ENCODE measurements at regions not wholly inside any gene's neighbourhood (a gene's known extent, or its start where the extent isn't known, plus 50 kb on each side); places are given as distances from the start of the nearest gene placed in this dataset.

DNA sequence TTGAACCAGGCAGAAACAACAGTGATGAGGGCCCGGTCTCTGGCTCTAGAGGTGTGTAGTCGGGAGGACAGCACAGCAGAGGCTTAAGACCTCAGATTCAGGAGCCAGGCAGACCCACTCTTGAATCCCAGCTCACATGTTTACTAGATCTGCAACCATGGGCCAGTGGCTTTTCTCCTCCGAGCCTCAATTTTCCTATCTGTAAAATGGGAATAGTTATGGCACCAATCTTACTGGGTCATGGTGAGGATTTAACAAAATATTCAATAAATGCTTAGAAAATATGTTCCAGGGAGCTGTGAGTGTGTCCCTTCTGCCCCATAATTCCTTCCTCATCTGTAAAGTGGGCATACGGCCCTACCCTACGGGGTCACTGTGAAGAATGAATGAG, 506.9 kb downstream of the SHQ1 start:
- no peak for DNase-seq (ENCODE audit: low spot score)

DNA sequence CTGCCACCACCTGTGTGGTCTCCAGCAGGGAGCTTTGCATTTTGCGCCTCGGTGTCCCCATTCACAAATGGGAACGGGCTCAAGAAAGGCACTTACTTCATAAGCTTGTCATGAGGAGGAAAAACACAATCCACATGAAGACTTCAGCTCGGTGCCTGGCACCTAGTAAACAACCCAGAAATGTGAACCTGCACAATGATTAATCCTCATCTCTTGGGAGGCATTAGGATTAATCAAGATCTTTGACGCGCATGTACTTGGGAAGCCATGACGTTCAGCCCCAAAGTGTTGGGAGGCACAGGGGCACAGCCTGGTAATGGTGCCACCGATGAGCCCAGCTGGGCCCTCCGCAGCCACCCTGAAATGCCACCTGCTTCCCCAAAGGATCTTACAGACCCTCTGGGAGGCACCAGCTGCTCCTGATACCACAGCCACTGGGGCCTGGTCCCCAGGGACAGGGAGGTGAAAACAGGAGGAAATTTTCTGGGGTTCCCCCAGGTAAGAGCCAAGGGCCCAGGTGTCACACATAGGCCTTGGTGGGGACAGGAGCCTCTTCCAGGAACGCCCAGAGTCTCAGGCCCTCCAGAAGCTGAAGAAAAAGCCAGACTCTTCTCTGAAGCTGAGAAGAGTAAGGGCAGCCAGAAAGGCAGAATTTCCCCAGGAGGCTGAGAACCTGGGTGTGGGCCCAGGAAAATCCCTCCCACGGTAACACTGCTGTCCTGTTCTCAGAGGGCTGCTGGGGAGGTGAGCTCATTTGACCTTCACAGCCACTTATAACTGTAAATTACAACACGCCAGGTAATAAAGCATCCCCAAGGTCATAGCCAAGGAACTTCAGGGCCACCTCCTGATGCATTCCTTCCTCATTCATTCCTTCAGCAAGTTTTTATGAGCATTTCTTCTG, 507.5 kb downstream of the SHQ1 start:
- no peak for DNase-seq (ENCODE audit: low spot score)

DNA sequence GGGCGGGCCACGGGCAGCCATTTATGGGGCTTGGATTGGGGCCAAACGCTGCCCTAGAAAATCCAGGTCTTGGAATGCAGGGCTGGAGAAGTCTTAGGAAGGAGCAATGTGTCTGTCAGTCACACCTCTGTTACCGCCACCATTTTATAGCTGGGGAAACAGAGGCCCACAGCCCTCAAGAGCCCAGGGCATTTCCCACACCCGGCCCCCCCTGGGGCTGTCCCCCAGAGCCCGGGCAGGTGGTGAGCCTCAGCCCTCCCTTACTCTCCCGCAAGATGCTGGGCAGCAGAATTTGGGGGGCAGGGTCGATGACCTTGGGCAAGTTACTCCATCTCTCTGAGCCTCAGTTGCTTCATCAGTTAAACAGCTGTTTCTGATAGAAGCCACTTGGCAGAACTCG, 508.2 kb downstream of the SHQ1 start:
- no peak for DNase-seq (ENCODE audit: low spot score)

DNA sequence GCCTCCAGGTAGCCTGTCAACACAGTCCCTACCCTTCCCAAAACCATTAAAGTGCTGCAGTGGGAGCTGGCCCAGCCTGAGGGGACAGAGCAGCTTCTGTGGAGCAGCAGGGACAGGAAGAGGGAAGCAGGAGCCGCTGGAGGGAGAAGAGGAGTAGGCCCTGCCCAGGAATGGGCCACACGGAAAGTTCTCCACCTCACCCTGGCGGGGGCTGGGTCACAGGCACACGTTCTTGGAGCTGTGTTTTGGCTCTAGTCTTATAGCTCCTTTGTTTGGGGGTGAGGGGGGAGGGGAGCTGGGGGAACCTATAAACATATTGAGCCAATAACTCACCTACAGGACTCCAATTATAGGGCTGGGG, 508.6 kb downstream of the SHQ1 start:
- DNase-seq (ENCODE audit: low spot score) = no peak

DNA sequence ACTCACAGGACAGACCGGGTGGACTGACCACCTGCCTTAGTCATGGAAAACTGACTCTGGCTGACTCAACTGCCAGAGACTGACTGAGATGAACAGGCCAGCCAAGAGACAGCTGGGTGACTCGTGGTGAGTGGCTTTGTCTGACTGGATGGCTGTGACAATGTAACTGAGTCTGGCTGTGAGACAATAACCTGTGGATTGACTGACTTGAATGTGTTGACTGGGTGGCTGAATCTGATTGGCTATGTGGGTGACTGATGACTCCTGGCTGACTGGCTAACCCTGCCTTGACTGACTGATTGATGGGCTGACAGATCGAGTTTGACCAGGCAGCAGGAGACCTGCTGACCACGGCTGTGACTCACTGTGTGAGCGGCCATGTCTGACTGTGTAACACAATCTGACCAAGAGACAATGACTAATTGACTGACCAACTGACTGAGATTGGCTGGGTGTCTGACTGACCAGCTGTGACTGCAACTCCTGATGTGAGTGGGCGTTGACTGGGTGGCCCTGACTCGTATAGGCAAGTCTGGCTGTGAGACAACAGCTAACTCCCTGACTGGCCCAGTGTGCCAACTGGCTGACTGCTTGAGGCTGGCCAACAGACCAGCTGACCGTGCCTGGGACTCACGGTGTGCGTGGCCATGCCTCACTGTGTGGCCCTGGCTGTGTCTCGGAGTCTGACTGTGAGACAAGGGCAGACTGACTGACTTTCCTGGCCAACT, 509.1 kb downstream of the SHQ1 start:
- DNase-seq (ENCODE audit: low spot score) = peak; percentile 97

DNA sequence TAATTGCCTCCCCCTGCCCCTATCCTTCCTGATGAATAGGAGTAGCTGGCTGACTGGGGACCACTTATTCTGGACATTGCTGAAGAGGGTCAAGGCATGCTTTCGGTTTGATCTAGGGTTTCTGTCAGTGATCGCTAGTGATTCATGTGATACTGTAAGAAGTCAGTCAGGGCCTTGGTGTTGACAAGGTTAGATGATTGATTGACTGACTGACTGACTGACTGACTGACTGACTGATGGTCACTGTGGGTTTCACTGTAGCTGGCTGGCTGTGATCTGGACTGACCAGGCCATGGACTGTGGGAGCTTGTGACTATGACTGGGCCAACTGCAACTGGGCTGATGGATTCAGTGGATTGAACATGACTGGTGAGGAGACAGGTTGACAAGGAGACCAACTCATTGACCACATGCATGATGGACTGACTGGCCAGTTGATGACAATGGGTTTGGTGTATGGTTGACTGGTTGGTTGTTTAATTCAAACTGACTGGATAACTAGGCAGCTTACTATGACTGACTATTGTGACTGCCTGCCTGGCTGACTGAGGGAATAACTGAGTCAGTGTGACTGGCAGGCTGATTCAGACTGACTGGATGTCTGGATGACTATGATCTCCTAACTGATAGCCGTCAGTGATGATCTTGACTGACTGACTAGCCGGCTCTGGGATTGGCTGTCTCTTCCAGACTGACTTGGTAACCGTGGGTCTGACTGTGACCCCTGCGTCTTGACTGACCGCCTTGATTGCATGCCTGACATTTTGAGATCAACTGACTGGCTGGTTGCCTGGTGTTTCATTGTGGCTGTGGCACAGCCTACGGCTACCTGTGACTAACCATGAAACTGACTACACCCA, 509.9 kb downstream of the SHQ1 start:
- no peak for DNase-seq (ENCODE audit: low spot score)

DNA sequence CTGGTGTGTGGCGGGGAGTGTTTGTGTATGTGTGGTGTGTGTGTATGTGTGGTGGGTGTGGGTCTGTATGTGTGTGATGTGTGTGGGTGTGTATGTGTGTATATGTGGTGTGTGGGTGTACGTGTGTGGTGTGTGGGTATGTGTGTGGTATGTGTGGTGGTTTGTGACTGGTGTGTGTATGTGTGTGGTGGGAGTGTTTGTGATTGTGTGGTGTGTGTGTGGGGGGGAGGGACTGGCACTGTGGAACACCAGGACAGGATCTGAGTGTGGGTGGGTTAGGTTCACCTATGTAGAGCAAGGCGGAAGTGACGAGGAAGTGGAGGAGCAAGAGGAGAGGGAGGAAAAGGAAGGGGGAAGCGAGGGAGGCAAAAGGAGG, 510.8 kb downstream of the SHQ1 start:
- DNase-seq (ENCODE audit: low spot score) = no peak

DNA sequence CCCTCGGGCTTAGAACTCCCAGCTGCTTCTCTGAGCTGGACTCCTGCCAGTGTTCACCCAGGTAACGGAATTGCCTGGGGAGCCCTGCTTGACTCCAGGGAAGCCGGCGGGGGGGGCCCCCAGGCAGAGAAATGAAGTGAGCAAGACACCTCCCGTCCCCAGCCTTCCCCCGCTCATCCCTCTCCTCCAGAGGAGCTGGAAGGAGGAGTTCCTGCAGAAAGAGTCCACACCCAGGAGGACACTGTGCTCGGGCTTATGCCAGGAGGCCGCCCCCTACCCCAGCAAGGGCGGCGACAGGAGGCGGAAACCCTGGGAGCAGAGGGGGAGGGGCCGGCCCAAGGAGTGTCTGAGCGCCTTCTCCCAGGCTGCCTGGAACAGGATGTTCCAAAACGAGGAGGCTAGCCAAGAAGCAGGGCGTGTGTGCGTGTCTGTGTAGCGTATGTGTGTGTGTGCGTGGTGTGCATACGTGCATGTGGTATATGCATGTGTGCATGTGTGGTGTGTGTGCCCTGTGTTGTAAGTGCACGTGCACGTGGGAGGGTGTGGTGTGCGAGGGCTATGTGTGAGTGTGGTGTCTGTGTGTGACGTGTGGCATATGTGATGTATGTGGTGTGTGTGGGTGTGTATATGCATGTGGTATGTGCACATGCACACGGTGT, 511.3 kb downstream of the SHQ1 start:
- DNase-seq (ENCODE audit: low spot score) = no peak

DNA sequence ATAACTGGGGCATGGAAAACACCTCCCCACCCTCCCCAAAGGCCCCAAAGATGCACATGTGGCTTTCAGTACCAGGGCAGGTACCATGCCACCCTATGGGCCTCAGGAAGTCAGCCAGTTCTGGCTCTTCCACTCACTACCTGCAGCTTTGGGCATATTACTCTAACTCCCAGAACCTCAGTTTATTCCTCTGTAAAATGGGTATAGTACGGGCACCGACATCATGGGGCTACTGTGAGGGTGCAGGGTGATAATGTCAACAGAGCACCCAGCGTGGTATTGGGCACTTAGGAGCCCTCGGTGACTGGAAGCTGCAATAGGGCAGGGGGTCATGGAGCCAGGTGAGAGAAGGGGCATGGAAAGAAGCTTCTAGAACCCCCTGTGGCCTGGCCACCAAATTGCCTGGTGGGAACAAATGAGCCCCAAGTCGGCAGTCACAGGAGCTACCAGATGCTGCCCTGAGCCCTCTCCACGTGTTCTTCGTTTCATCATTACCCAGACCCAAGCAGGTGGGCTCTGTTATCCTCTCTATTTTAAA, 512.1 kb downstream of the SHQ1 start:
- no peak for DNase-seq (ENCODE audit: low spot score)

DNA sequence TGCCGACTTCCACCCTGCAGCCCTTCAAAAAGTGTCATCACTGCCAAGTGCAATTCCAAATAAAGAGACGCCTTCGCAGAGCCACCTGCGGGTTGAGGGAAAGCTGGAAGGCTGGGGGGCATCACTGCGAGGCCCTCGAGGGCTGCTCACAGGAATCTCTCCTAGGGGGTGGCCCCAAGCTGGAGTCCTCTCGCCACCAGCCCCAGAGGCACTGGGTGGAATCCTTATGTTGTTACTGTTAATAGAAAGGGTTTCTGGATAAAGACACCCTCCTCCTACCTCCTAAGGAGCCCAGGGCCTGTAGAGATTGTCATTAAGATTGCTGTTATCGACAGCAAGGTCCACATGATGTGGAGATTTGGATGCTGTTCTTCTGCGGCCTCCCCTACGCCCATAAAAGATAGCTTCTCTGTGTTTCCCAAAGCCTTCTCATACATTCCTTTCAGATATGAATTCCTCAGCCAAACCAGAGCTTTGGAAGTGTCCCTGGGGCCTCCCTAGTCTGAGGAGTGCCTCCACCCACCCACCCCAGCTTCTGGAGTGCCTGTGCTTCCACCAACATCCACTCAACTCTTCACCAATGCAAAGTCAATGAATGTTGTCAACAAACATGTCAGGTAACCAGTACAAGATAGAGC, 512.7 kb downstream of the SHQ1 start:
- no peak for DNase-seq (ENCODE audit: low spot score)

DNA sequence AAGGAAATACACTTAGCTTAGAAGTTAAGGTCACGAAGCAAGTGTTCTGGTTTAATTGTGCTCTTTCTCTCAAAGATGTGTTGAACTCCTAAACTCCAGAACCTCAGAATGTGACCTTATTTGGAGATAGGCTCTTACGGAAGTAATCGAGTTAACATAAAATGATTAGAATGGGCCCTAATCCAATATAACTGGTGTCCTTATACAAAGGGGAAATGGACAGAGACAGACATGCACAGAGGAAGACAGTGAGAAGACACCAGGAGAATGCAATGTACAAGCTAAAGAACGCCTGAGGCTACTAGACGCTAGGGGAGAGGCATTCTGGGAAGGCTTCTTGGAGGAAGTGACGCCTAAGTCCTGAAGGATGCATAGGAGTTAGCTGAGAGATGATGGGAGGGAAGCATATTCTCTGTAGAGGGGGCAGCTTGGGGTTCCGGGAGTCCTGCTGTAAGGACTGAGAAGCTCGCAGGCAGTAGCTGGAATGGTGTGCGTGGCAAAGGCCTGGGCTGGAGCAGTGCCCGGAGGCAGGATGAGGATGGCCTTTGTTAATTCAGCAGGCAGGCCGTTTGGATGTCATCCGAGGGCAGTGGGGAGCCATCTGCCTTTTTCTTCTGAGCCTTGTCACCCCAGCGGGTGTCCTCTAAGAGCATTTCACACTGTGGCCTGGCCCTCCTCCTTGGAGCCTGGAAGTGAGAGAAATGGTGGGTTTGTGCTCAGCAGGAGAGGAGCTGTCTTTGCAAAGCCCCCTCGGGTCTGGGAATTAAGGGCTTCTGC, 513.4 kb downstream of the SHQ1 start:
- peak; percentile 48 for DNase-seq (ENCODE audit: low spot score)

DNA sequence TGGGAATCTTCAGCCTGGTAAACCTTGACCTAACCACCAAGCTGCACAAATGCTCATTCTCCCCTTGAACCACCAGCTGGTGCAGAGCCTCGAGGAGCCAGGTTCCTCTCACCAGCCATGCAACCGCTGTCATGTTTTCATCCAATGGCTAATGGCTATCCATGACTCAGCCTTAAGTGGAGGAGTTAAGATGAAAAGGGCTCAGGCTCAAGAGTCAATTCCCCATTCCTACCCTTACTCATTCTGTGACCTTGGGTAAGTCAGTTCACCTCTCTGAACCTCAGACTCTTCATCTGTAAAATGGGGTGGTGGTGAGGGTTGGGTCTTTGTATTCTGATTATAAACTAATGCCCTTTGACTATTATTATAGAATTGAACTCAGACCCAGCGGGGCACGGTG, 515.6 kb downstream of the SHQ1 start:
- DNase-seq (ENCODE audit: low spot score) = no peak

DNA sequence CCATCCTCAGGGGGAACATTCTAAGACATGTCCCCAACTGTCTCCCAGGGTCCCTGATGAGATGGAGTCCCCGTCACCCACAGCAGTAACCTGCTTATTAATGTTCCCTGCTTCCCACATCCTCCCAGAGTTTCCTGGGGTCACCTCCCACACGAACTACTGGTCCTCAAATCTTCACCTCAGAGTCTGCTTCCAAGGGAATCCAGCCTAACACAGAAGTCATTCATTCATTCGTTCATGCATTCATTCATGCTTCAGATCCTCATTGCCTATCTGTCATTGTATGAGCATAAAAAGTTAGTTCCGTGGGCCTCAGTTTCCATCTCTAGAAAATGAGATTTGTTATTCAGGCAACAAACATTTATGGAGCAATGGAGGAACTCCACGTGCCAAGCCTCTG, 516.2 kb downstream of the SHQ1 start:
- no peak for DNase-seq (ENCODE audit: low spot score)

DNA sequence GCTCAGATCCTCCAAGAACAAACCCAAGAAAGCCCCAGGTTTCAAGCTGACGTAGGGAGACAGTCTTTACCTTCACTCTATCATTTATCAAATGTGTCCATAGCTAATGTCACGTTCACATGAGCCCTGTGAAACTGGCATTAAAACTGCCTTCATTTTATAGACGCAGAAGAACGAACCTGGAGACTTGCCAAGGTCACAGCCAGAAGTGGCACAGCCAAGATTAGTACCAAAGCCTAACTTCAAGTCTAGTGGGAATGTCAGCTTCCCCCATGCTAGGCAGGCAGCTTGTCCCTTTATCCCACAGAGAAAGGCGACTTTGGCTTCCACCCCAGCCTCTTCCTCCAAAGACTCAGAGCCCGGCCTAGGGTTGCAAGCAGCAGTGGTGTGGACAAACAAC, 517.2 kb downstream of the SHQ1 start:
- DNase-seq (ENCODE audit: low spot score) = no peak

DNA sequence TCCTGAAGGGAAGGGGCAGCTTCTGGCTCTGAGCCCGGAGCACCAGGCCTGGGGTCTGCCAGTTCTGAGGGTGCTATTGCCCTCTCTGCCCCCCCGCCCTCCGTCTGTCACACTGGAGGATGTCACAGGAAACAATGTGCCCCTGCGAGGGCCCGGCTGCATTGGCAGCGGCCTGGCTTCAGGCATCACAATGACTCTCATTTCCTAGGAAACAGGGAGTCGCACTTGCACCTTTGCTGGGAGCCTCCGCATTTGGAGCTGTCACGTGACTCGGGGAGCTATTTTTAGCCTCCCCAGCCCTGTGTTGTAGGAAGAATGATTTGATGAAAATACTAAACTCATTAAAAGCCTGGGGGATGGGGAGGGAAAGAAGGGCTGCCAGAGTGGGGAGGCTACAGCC, 518.9 kb downstream of the SHQ1 start:
- DNase-seq (ENCODE audit: low spot score) = no peak

DNA sequence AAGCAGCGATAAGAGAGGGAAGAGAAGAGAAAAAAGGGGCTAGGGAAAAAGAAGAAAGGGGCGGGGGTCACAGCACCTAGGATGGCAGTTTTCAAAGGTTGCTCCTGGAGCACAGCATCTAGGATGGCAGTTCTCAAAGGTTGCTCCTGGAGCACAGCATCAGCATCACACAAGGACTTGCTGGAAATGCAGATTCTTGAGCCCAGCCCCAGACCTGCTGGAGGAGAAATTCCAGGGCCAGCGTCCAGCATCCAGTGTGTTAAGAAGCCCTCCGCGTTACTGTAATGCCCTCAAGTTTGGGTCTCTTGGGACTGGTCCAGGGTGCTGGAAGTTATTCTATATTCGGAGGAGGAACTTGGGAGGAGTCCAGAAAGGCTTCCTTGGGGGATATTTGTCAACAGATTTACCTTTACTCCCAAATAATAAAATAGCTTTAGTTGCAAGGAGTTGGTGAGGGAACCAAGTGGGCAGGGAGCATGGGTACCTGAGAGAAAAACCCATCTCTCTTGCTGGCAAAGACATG, 519.4 kb downstream of the SHQ1 start:
- DNase-seq (ENCODE audit: low spot score) = no peak

DNA sequence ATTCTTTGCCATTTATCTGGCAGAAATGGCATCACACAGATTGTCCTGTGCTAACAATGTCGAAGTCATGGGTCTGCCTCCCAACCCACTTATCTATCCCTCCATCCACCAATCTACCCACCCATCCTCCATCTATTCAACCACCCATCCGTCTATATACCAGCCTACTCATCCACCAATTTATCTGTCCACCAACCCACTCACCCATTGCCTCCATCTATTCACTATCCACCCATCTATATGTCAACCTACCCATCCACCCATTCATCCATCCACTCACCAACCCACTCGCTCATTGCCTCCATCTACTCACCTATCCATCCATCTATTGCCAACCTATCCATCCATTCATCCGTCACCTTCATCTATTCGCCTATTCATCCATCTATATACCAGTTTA, 521.2 kb downstream of the SHQ1 start:
- no peak for DNase-seq (ENCODE audit: low spot score)

DNA sequence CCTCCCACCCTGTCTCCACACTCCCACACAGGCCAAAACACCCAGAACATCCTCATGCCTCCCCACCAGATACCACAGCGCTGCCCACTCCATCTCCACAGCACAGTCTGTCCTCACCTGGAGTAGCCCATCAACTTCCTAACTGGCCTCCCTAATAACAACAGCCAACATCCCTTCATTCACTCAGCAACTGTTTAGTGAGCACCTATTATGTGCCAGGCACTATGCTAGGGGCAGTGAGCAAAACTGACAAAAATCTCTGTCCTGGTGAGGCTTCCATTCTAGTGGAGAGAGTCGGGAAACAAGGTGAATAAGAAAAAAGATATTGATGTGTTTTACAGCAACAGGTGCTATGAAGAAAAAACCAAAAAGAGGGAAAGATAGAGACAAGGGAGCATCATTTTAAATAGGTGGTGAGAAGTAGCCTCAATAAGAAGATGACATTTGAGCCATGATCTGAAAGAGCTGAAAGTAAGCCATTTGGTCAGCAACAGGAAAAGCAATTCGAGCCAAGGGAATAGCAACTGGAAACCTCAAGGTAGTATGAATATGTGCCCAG, 523.9 kb downstream of the SHQ1 start:
- DNase-seq (ENCODE audit: low spot score) = no peak

DNA sequence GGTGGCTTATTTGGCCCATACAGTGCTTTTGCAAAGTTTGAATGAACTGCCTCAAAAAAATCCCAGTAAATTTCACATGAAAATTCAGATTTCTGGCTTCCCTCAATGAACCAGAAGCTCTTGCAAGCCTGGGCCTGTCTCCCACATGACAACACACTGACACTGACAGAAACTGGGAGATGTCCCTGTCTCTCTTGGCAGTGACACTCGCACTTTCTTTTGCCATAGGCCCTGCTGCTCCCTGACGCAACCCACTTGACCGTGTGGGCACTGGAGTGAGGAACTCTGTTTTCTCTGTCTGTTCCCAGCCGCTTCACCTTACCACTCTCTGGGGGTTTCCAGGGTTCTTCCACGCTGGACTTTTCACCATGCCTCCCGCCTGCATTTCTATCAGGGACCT, 524.5 kb downstream of the SHQ1 start:
- no peak for DNase-seq (ENCODE audit: low spot score)
